B cell (primary cell): ENCODE measurements at regions not wholly inside any gene's neighbourhood (a gene's known extent, or its start where the extent isn't known, plus 50 kb on each side); places are given as distances from the start of the nearest gene placed in this dataset.
"Not testable (repeated sequence)": the region's sequence is repeated elsewhere in the genome, so short reads cannot be mapped to it uniquely, and the experiment has no call there.

Experiments used
- EZH2 ChIP-seq: IDR thresholded peaks from 2 replicates; pipeline ENCODE4 v1.6.1; 2012; ENCODE audit warnings: borderline replicate concordance, low read depth, mild to moderate bottlenecking, moderate library complexity, low read length; ENCODE audit not compliant: insufficient read depth, poor library complexity, severe bottlenecking
- TF ChIP-seq, protein P1 (sequence below): fragments of 200-600 bp; IDR thresholded peaks from one replicate; pipeline ENCODE4 v1.8.0; 2022; ENCODE audit warnings: antibody characterized with exemption, mild to moderate bottlenecking

- TF ChIP-seq, protein P1, sequence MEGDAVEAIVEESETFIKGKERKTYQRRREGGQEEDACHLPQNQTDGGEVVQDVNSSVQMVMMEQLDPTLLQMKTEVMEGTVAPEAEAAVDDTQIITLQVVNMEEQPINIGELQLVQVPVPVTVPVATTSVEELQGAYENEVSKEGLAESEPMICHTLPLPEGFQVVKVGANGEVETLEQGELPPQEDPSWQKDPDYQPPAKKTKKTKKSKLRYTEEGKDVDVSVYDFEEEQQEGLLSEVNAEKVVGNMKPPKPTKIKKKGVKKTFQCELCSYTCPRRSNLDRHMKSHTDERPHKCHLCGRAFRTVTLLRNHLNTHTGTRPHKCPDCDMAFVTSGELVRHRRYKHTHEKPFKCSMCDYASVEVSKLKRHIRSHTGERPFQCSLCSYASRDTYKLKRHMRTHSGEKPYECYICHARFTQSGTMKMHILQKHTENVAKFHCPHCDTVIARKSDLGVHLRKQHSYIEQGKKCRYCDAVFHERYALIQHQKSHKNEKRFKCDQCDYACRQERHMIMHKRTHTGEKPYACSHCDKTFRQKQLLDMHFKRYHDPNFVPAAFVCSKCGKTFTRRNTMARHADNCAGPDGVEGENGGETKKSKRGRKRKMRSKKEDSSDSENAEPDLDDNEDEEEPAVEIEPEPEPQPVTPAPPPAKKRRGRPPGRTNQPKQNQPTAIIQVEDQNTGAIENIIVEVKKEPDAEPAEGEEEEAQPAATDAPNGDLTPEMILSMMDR: not testable (repeated sequence)
- not testable (repeated sequence) for TF ChIP-seq EZH2
Observed at GRCh38 chr1:83471272-83471671, 527.7 kb downstream of the TTLL7 start.
